H1 (cell line): ENCODE measurements at regions not wholly inside any gene's neighbourhood (a gene's known extent, or its start where the extent isn't known, plus 50 kb on each side); places are given as distances from the start of the nearest gene placed in this dataset.

ENCODE experiments used
- CTCF ChIA-PET: fragments of 300-600 bp; sonication (Branson Sonifier 250); formaldehyde crosslinking; loops from one replicate; lab custom pipeline; 2021; ENCODE audit not compliant: partially characterized antibody; lab: Charles Lee
- POLR2A ChIA-PET: fragments of 300-600 bp; sonication (Branson Sonifier 250); formaldehyde crosslinking; loops from one replicate; lab custom pipeline; 2021; ENCODE audit warnings: inconsistent platforms; ENCODE audit not compliant: partially characterized antibody; lab: Charles Lee
- DNase-seq, 2 experiments: peaks; one replicate each; pipeline versions ENCODE4 v3.0.0 to v3.0.0-alpha.2; 2010 to 2022; ENCODE audit warnings: low spot score in 2 of 2, low read depth in 1 of 2, mixed read lengths in 1 of 2
- FAIRE-seq: peaks from 2 replicates; lab custom pipeline; 2011; peaks lifted over from hg19 to GRCh38; lab: Jason Lieb, UNC
- H2AFZ ChIP-seq: 2 replicates; pipeline ENCODE4 v1.8.1; 2012; ENCODE audit warnings: low read length, inconsistent platforms
- H2AK5ac ChIP-seq: 2 replicates; pipeline ENCODE4 v1.6.1; 2013; ENCODE audit warnings: low read depth, low read length
- H2BK120ac ChIP-seq: replicated peaks from 2 replicates; pipeline ENCODE3; 2013; ENCODE audit warnings: low read depth, low read length, inconsistent platforms
- H2BK12ac ChIP-seq: 2 replicates; pipeline ENCODE4 v1.6.1; 2013; ENCODE audit warnings: low read depth, low read length
- H2BK15ac ChIP-seq: 2 replicates; pipeline ENCODE4 v1.6.1; 2013; ENCODE audit warnings: low read length
- H2BK20ac ChIP-seq: 2 replicates; pipeline ENCODE4 v1.6.1; 2013; ENCODE audit warnings: low read length
- H2BK5ac ChIP-seq: 2 replicates; pipeline ENCODE4 v1.6.1; 2013; ENCODE audit warnings: low read depth, low read length
- H3K14ac ChIP-seq: 2 replicates; pipeline ENCODE4 v1.6.1; 2013; ENCODE audit warnings: inconsistent platforms; ENCODE audit not compliant: insufficient read length
- H3K18ac ChIP-seq: 2 replicates; pipeline ENCODE4 v1.6.1; 2013; ENCODE audit warnings: low read length; ENCODE audit errors: extremely low read depth
- H3K23ac ChIP-seq: 2 replicates; pipeline ENCODE4 v1.6.1; 2013; ENCODE audit warnings: inconsistent platforms; ENCODE audit not compliant: insufficient read length
- H3K23me2 ChIP-seq: 2 replicates; pipeline ENCODE4 v1.6.1; 2013; ENCODE audit warnings: low read depth, low read length
- H3K27ac ChIP-seq: 2 replicates; pipeline ENCODE4 v1.6.1; 2011; ENCODE audit warnings: low read depth, low read length, inconsistent platforms
- H3K27me3 ChIP-seq, 4 experiments: replicated peaks in 1 of 4; 1 replicate in 1 of 4; 2 replicates in 3 of 4; pipeline versions ENCODE4 v1.6.1 to v1.8.1; 2011 to 2013; ENCODE audit warnings: low read length in 3 of 4, mild to moderate bottlenecking in 3 of 4, inconsistent platforms in 2 of 4, mixed read lengths in 2 of 4, moderate library complexity in 1 of 4; ENCODE audit not compliant: control insufficient read depth in 3 of 4, insufficient read depth in 3 of 4; ENCODE audit errors: extremely low read depth in 1 of 4
- H3K36me3 ChIP-seq, 4 experiments: 2 replicates each; pipeline versions ENCODE4 v1.6.1 to v1.8.1; 2011 to 2013; ENCODE audit warnings: mild to moderate bottlenecking in 4 of 4, low read length in 3 of 4, moderate library complexity in 2 of 4, control low read depth in 1 of 4, inconsistent platforms in 1 of 4; ENCODE audit not compliant: insufficient read depth in 4 of 4, control insufficient read depth in 2 of 4
- H3K4ac ChIP-seq: replicated peaks from 2 replicates; pipeline ENCODE3; 2013; ENCODE audit warnings: low read length, low read depth, mixed read lengths, inconsistent platforms; ENCODE audit not compliant: insufficient read length
- H3K4me1 ChIP-seq, 4 experiments: replicated peaks in 1 of 4; 1 replicate in 1 of 4; 2 replicates in 3 of 4; pipeline versions ENCODE4 v1.6.1 to v1.8.1; 2011 to 2013; ENCODE audit warnings: low read length in 3 of 4, inconsistent platforms in 2 of 4, mixed read lengths in 1 of 4; ENCODE audit not compliant: insufficient read depth in 4 of 4, control insufficient read depth in 3 of 4
- H3K4me2 ChIP-seq, 2 experiments: 2 replicates each; pipeline versions ENCODE4 v1.6.1 to v1.8.1; 2011 to 2013; ENCODE audit warnings: low read depth in 2 of 2, low read length in 2 of 2, control low read depth in 1 of 2, inconsistent platforms in 1 of 2, mild to moderate bottlenecking in 1 of 2; ENCODE audit not compliant: insufficient read depth in 1 of 2
- H3K4me3 ChIP-seq, 4 experiments: fragments of 200-600, 300-600 bp in 1 of 4; sonication (generic), shearing (Covaris generic), sonication (Bioruptor Twin) in 1 of 4; 2 replicates each; pipeline versions ENCODE4 v1.5.1 to v1.8.1; 2011 to 2016; ENCODE audit warnings: low read length in 4 of 4, low read depth in 3 of 4, control low read depth in 2 of 4, inconsistent platforms in 2 of 4, mild to moderate bottlenecking in 2 of 4, mixed read lengths in 1 of 4, moderate library complexity in 1 of 4; ENCODE audit not compliant: insufficient read depth in 2 of 4; ENCODE audit errors: extremely low read depth in 1 of 4
- H3K56ac ChIP-seq: replicated peaks from 2 replicates; pipeline ENCODE3; 2013; ENCODE audit warnings: low read depth, mild to moderate bottlenecking, mixed read lengths, low read length, inconsistent platforms; ENCODE audit not compliant: insufficient read length
- H3K79me1 ChIP-seq: 2 replicates; pipeline ENCODE4 v1.6.1; 2013; ENCODE audit warnings: low read depth, low read length, control low read depth
- H3K79me2 ChIP-seq, 2 experiments: 2 replicates each; pipeline versions ENCODE4 v1.6.1 to v1.8.1; 2012 to 2013; ENCODE audit warnings: low read length in 2 of 2, mild to moderate bottlenecking in 2 of 2, inconsistent platforms in 1 of 2; ENCODE audit not compliant: insufficient read depth in 2 of 2, control insufficient read depth in 1 of 2
- H3K9ac ChIP-seq, 4 experiments: replicated peaks in 1 of 4; 1 replicate in 1 of 4; 2 replicates in 3 of 4; pipeline versions ENCODE4 v1.6.1 to v1.8.1; 2011 to 2013; ENCODE audit warnings: low read depth in 3 of 4, low read length in 3 of 4, control low read depth in 2 of 4, mild to moderate bottlenecking in 2 of 4, moderate library complexity in 2 of 4, inconsistent platforms in 1 of 4; ENCODE audit errors: extremely low read depth in 1 of 4
- H3K9me3 ChIP-seq, 2 experiments: 2 replicates each; pipeline versions ENCODE4 v1.6.1 to v1.8.1; 2012 to 2013; ENCODE audit warnings: mild to moderate bottlenecking in 2 of 2, moderate library complexity in 2 of 2, control low read depth in 1 of 2, inconsistent platforms in 1 of 2, low read depth in 1 of 2, low read length in 1 of 2, mixed read lengths in 1 of 2; ENCODE audit not compliant: insufficient read depth in 2 of 2
- H4K20me1 ChIP-seq, 2 experiments: replicated peaks in 1 of 2; 2 replicates each; pipeline versions ENCODE3 to v1.8.1; 2011 to 2013; ENCODE audit warnings: inconsistent platforms in 2 of 2, low read length in 2 of 2, mild to moderate bottlenecking in 1 of 2; ENCODE audit not compliant: insufficient read depth in 2 of 2, control insufficient read depth in 1 of 2
- H4K5ac ChIP-seq: 2 replicates; pipeline ENCODE4 v1.6.1; 2013; ENCODE audit warnings: low read length, low read depth, mixed read lengths, inconsistent platforms; ENCODE audit not compliant: insufficient read length
- H4K8ac ChIP-seq: 2 replicates; pipeline ENCODE4 v1.8.0; 2013; ENCODE audit warnings: mild to moderate bottlenecking, moderate library complexity, low read length, inconsistent platforms; ENCODE audit not compliant: insufficient read depth; ENCODE audit errors: extremely low read depth
- H4K91ac ChIP-seq: replicated peaks from 2 replicates; pipeline ENCODE3; 2013; ENCODE audit warnings: low read length, mixed read lengths, inconsistent platforms; ENCODE audit not compliant: insufficient read length
- CEBPB ChIP-seq: IDR thresholded peaks from 2 replicates; pipeline ENCODE4 v1.6.1; 2012; ENCODE audit warnings: low read depth, low read length
- CREB1 ChIP-seq: IDR thresholded peaks from 2 replicates; pipeline ENCODE4 v1.6.1; 2012; ENCODE audit warnings: inconsistent platforms
- CTBP2 ChIP-seq: IDR thresholded peaks from 2 replicates; pipeline ENCODE4 v1.7.0; 2011; ENCODE audit warnings: borderline replicate concordance, mild to moderate bottlenecking, moderate library complexity, mixed read lengths, low read length; ENCODE audit not compliant: insufficient read depth, insufficient read length
- EGR1 ChIP-seq: IDR thresholded peaks from 2 replicates; pipeline ENCODE4 v1.6.1; 2011; ENCODE audit warnings: low read depth, low read length, borderline replicate concordance
- EP300 ChIP-seq, 2 experiments: IDR thresholded peaks; 1 replicate in 1 of 2; 2 replicates in 1 of 2; pipeline ENCODE4 v1.6.1; 2011 to 2012; ENCODE audit warnings: low read depth in 2 of 2, low read length in 2 of 2, mild to moderate bottlenecking in 2 of 2, borderline replicate concordance in 1 of 2, inconsistent platforms in 1 of 2, moderate library complexity in 1 of 2
- KDM1A ChIP-seq: fragments of 200-600, 300-600 bp; sonication (generic); IDR thresholded peaks from 2 replicates; pipeline ENCODE4 v1.7.1; 2016; ENCODE audit warnings: mild to moderate bottlenecking, low read length, borderline replicate concordance
- PHF8 ChIP-seq: fragments of 200-600 bp; sonication (generic); conservative IDR thresholded peaks from 2 replicates; pipeline ENCODE4 v1.7.1; 2012; ENCODE audit warnings: low read depth, mild to moderate bottlenecking, inconsistent platforms, low read length, moderate library complexity
- RBBP5 ChIP-seq: IDR thresholded peaks from 2 replicates; pipeline ENCODE4 v1.7.1; 2012; ENCODE audit warnings: low read depth, mild to moderate bottlenecking, inconsistent platforms, low read length, moderate library complexity, borderline replicate concordance
- RFX5 ChIP-seq: IDR thresholded peaks from 2 replicates; pipeline ENCODE4 v1.6.1; 2011; ENCODE audit warnings: low read depth, low read length, improper control_type of control experiment, borderline replicate concordance
- SIN3A ChIP-seq, 2 experiments: IDR thresholded peaks in 1 of 2; conservative IDR thresholded peaks in 1 of 2; 2 replicates each; pipeline ENCODE4 v1.6.1; 2011 to 2012; ENCODE audit warnings: low read length in 2 of 2, improper control_type of control experiment in 1 of 2, low read depth in 1 of 2, mild to moderate bottlenecking in 1 of 2
- TAF1 ChIP-seq: IDR thresholded peaks from 2 replicates; pipeline ENCODE4 v1.6.1; 2011; ENCODE audit warnings: mild to moderate bottlenecking, low read depth, low read length
- TCF12 ChIP-seq: IDR thresholded peaks from 2 replicates; pipeline ENCODE4 v1.6.1; 2011; ENCODE audit warnings: low read depth, mild to moderate bottlenecking, low read length
- WGBS, 2 experiments: shearing (Covaris generic) in 1 of 2; methylation state at CpG; one replicate each; pipeline versions ENCODE4 v1.1.6 to v1.1.7; 2013 to 2015; ENCODE audit warnings: low lambda C conversion rate in 2 of 2, mixed read lengths in 2 of 2, inconsistent platforms in 1 of 2, low coverage in 1 of 2, missing lambda C conversion rate in 1 of 2; ENCODE audit not compliant: insufficient replicate concordance in 2 of 2, insufficient coverage in 1 of 2, insufficient read length in 1 of 2; ENCODE audit errors: extremely low coverage in 1 of 2, missing lambda C conversion rate in 1 of 2; 5-methylcytosine and 5-hydroxymethylcytosine counted together

- Histone ChIP-seq H3K18ac (no peak overlapping the region), H3K4ac (no peak overlapping the region), H3K9ac (no peak overlapping the region), H4K5ac (no peak overlapping the region), H2BK20ac (no peak overlapping the region), H4K8ac (no peak overlapping the region), H3K23me2 (no peaks in the 10 kb centered on the region), H2BK12ac (no peak overlapping the region), H3K36me3 (no peaks in the 10 kb centered on the region; a peak in 1 of 8 replicates), H4K20me1 (no peaks in the 10 kb centered on the region), H2BK15ac (no peak overlapping the region), H3K9me3 (0 out of 4 replicates have a peak, but pooled peaks cover 0 to 3% of the 10 kb centered on the region in 2 experiments), H4K91ac (no peak overlapping the region), H3K79me1 (no peaks in the 10 kb centered on the region), H3K79me2 (no peaks in the 10 kb centered on the region), H3K4me2 (no peak overlapping the region), H3K23ac (no peak overlapping the region)
- ChIA-PET POLR2A (no interaction called here), CTCF (no interaction called here)
- TF ChIP-seq RBBP5 (no peak), KDM1A (no peak), CTBP2 (no peak), EGR1 (no peak), SIN3A (conservative IDR thresholded peaks at IDR 0.05 in 1 of 2, IDR thresholded peaks at IDR 0.05 in 1 of 2; ENCODE audit: low read depth in 1 of 2, low read length in 2 of 2) (no peak), CREB1 (no peak), CEBPB (no peak), TAF1 (no peak), RFX5 (no peak), EP300 (IDR thresholded peaks at IDR 0.05; ENCODE audit: borderline replicate concordance in 1 of 2, low read depth in 2 of 2, low read length in 2 of 2) (no peak), TCF12 (no peak), PHF8 (no peak)
- TF ChIP-seq, all 59 proteins: peak for 0
- Histone ChIP-seq H2AFZ (no peak overlapping the region), H3K4me1 (no peaks in the 10 kb centered on the region), H2BK120ac (no peak overlapping the region), H3K14ac (no peak overlapping the region), H3K27ac (no peak overlapping the region), H3K4me3 (no peak overlapping the region), H3K27me3 (no peaks in the 10 kb centered on the region), H2AK5ac (no peak overlapping the region), H3K56ac (no peak overlapping the region), H2BK5ac (no peak overlapping the region)
- WGBS, 2 experiments: 81% methylated on average over 2 of the region's 2 CpGs; no CpG with 5 or more reads in 1 of the 2 experiments
- DNase-seq (no peak), FAIRE-seq (no peak)
Observed at GRCh38 chr12:5230156-5230555, 186.5 kb downstream of the KCNA5 start.
